Body of pancreas (tissue), 4 donors: ENCODE measurements at regions not wholly inside any gene's neighbourhood (a gene's known extent, or its start where the extent isn't known, plus 50 kb on each side); places are given as distances from the start of the nearest gene placed in this dataset.

Source experiments
- CTCF ChIP-seq, 7 experiments: fragments of 450-650 bp in 4 of 7; fragments of 200-600 bp in 3 of 7; sonication (generic) in 3 of 7; IDR thresholded peaks; one replicate each; pipeline ENCODE4 v1.5.1; 2016 to 2019; ENCODE audit warnings: antibody characterized with exemption in 7 of 7
- POLR2A ChIP-seq, 3 donors: fragments of 450-650 bp; IDR thresholded peaks; one replicate each; pipeline ENCODE4 v1.6.1; 2016; ENCODE audit warnings: antibody characterized with exemption in 3 of 3, mild to moderate bottlenecking in 2 of 3

DNA sequence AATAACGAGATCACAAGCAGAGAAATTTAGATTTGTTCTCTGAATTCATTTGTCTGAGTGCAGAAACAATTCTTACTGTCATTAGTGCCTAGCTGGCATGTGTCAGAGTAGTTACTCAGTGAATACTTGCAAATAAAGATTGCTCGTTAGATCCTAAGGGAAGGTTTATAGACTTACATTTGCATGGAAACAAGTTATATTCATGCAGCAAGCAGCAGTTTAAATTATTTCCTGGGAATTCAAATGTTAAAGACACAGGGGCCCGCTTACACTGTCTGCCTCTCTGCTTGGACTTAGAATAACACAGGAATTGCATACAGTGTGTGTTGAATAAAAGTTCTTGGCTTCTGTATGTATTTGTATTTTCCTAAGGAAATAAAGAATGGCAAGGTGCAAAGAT, 680.6 kb upstream of the NECTIN3 start:
- TF ChIP-seq CTCF (IDR thresholded peaks at IDR 0.05) = no peak
- TF ChIP-seq POLR2A (IDR thresholded peaks at IDR 0.05) = no peak
